ENCODE measurements at regions not wholly inside any gene's neighbourhood (a gene's known extent, or its start where the extent isn't known, plus 50 kb on each side); places are given as distances from the start of the nearest gene placed in this dataset.

DNA sequence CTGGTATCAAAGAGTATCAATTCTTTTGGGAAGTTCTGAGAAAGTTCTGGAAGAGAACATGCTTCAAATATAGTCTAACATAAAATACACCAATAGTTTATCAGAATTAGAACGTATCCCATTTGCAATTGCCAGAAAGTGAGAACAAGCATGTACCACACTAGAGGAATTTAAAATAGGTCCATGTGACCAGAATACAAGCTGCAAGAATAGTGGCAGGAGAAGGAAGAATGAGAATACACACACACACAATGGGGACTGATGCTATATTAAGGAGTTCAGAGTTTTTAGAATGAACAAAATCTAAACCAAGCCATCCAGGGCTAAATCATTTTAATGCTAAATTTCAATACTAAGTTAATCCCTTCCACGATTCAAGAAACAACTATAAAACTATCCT is 99.1 kb upstream of the TMEM168 start:
- Histone ChIP-seq H3K9me3 (no peaks in the 10 kb centered on the region), H3K36me3 (peaks cover 0 to 19% (median 8%) of the 10 kb centered on the region in 3 donors), H3K27ac (no peak overlapping the region), H3K4me3 (no peak overlapping the region), H3K4me1 (peaks cover 0 to 2% (median 0%) of the 10 kb centered on the region in 4 donors), H3K27me3 (no peaks in the 10 kb centered on the region)
- TF ChIP-seq, protein P1, sequence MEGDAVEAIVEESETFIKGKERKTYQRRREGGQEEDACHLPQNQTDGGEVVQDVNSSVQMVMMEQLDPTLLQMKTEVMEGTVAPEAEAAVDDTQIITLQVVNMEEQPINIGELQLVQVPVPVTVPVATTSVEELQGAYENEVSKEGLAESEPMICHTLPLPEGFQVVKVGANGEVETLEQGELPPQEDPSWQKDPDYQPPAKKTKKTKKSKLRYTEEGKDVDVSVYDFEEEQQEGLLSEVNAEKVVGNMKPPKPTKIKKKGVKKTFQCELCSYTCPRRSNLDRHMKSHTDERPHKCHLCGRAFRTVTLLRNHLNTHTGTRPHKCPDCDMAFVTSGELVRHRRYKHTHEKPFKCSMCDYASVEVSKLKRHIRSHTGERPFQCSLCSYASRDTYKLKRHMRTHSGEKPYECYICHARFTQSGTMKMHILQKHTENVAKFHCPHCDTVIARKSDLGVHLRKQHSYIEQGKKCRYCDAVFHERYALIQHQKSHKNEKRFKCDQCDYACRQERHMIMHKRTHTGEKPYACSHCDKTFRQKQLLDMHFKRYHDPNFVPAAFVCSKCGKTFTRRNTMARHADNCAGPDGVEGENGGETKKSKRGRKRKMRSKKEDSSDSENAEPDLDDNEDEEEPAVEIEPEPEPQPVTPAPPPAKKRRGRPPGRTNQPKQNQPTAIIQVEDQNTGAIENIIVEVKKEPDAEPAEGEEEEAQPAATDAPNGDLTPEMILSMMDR (IDR thresholded peaks at IDR 0.05): no peak
- no peak for TF ChIP-seq POLR2A (IDR thresholded peaks at IDR 0.05)
- TF ChIP-seq EP300 (IDR thresholded peaks at IDR 0.05): no peak
- WGBS, 2 donors: 72 to 73% methylated on average over 2 of the region's 2 CpGs
- DNase-seq (ENCODE audit: low spot score in 2 of 2): no peak

- 63 to 70% methylated on average over 1 of the region's 1 CpG for WGBS, 2 donors
- H3K36me3 ChIP-seq: peaks cover 0 to 14% (median 8%) of the 10 kb centered on the region in 3 donors
- no peak overlapping the region for H3K4me3 ChIP-seq
- peaks cover 0 to 2% (median 0%) of the 10 kb centered on the region in 4 donors for H3K4me1 ChIP-seq
- TF ChIP-seq POLR2A (IDR thresholded peaks at IDR 0.05) (no peak), EP300 (IDR thresholded peaks at IDR 0.05) (no peak)
- TF ChIP-seq, protein P1 (IDR thresholded peaks at IDR 0.05): no peak
- DNase-seq (ENCODE audit: low spot score in 2 of 2): no peak
- no peaks in the 10 kb centered on the region for H3K9me3 ChIP-seq
- H3K27ac ChIP-seq: no peak overlapping the region
- no peaks in the 10 kb centered on the region for H3K27me3 ChIP-seq
Observed at GRCh38 chr7:112888781-112889180, 98.6 kb upstream of the TMEM168 start.

DNA sequence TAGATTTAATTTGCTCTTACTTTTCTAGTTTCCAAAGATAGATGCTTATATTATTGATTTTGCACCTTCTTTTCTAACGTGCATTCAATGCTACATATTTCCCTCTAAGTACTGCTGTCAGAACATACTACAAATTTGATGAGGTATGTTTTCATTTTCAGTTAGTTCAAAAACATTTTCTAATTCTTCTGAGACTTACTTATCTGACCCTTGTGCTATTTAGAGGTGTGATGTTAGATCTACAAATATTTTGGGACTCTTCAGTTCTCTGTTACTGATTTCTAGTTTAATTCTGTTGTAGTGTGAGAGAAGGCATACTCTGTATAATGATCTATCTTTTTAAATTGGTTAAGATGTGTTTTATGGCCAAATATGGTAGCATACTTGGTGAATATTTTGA is 97.8 kb upstream of the TMEM168 start:
- Histone ChIP-seq H3K4me1 (peaks cover 0 to 8% (median 0%) of the 10 kb centered on the region in 4 donors), H3K27me3 (no peaks in the 10 kb centered on the region), H3K4me3 (no peak overlapping the region), H3K9me3 (no peaks in the 10 kb centered on the region), H3K36me3 (peaks cover 0 to 6% (median 3%) of the 10 kb centered on the region in 3 donors), H3K27ac (no peak overlapping the region)
- TF ChIP-seq, protein P1 (IDR thresholded peaks at IDR 0.05): no peak
- TF ChIP-seq EP300 (IDR thresholded peaks at IDR 0.05): no peak
- TF ChIP-seq POLR2A (IDR thresholded peaks at IDR 0.05): no peak
- WGBS, 2 donors: 87 to 89% methylated on average over 1 of the region's 1 CpG
- DNase-seq (ENCODE audit: low spot score in 2 of 2): no peak

DNA sequence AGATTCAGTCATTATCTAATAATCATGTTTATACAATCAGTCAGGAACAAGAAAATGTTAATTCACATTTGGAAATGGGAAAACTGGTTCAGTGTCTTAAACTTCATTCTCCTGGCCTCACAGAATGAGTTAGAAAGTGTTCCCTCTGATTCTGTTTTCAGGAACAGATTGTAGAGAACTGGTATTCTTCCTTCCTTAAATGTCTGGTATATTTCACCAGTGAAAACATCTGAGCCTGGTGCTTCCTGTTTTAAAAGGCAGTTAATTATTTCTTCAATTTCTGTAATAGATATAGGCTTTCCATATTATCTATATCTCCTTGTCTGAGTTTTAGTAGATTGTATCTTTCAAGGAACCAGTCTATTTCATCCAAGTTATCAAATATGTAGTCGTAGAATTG is 97.1 kb upstream of the TMEM168 start:
- 98 to 100% methylated on average over 1 of the region's 1 CpG for WGBS, 2 donors
- Histone ChIP-seq H3K9me3 (no peaks in the 10 kb centered on the region), H3K27ac (no peak overlapping the region), H3K27me3 (no peaks in the 10 kb centered on the region), H3K36me3 (no peaks in the 10 kb centered on the region), H3K4me3 (no peak overlapping the region), H3K4me1 (peaks cover 0 to 10% (median 0%) of the 10 kb centered on the region in 4 donors)
- no peak for DNase-seq (ENCODE audit: low spot score in 2 of 2)
- TF ChIP-seq, protein P1 (IDR thresholded peaks at IDR 0.05): no peak
- TF ChIP-seq POLR2A (IDR thresholded peaks at IDR 0.05): no peak

DNA sequence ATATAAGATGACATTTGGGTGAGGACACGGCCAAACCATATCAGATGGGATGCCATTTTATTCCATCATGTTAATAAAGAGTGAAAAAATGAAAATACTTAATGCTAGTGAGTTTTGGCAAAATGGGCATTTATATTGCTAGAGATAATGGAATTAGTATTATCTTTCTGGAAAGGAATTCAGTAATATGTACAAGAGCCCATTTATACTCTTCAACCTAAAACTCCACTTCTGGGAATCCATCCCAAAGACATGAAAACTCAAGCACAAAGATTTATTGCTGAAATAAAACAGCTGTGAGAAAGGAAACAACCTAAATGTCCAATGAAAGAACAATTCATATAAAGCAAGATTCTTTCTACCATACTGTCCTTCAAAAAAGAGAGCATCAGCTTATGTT is 96.0 kb upstream of the TMEM168 start:
- no peak overlapping the region for H3K27ac ChIP-seq
- no peaks in the 10 kb centered on the region for H3K27me3 ChIP-seq
- TF ChIP-seq EP300 (IDR thresholded peaks at IDR 0.05) (no peak), POLR2A (IDR thresholded peaks at IDR 0.05) (no peak)
- TF ChIP-seq, protein P1 (IDR thresholded peaks at IDR 0.05): no peak
- no peaks in the 10 kb centered on the region for H3K9me3 ChIP-seq
- DNase-seq (ENCODE audit: low spot score in 2 of 2): no peak
- no peaks in the 10 kb centered on the region for H3K36me3 ChIP-seq
- H3K4me3 ChIP-seq: no peak overlapping the region
- peaks cover 0 to 14% (median 0%) of the 10 kb centered on the region in 4 donors for H3K4me1 ChIP-seq
- 71 to 83% methylated on average over 1 of the region's 1 CpG for WGBS, 2 donors
